ENCODE measurements at regions not wholly inside any gene's neighbourhood (a gene's known extent, or its start where the extent isn't known, plus 50 kb on each side); places are given as distances from the start of the nearest gene placed in this dataset.
"Not testable (repeated sequence)": the region's sequence is repeated elsewhere in the genome, so short reads cannot be mapped to it uniquely, and the experiment has no call there.

DNA sequence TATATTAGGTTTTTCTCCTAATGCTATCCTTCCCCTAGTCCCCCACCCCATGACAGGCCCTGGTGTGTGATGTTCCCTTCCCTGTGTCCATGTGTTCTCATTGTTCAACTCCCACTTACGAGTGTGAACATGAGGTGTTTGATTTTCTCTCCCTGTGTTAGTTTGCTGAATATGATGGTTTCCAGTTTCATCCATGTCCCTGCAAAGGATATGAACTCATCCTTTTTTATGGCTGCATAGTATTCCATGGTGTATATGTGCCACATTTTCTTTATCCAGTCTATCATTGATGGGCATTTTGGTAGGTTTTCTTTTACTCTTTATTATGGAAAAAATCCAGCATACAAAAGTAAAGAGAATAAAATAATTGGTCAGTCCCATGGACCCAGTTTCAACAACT lies 126.1 kb downstream of the PHETA1 start:
- TF ChIP-seq, protein P1, sequence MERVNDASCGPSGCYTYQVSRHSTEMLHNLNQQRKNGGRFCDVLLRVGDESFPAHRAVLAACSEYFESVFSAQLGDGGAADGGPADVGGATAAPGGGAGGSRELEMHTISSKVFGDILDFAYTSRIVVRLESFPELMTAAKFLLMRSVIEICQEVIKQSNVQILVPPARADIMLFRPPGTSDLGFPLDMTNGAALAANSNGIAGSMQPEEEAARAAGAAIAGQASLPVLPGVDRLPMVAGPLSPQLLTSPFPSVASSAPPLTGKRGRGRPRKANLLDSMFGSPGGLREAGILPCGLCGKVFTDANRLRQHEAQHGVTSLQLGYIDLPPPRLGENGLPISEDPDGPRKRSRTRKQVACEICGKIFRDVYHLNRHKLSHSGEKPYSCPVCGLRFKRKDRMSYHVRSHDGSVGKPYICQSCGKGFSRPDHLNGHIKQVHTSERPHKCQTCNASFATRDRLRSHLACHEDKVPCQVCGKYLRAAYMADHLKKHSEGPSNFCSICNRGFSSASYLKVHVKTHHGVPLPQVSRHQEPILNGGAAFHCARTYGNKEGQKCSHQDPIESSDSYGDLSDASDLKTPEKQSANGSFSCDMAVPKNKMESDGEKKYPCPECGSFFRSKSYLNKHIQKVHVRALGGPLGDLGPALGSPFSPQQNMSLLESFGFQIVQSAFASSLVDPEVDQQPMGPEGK (CRISPR knock-in tag; IDR thresholded peaks at IDR 0.05; ENCODE audit: borderline replicate concordance), result not testable (repeated sequence)
- not testable (repeated sequence) for TF ChIP-seq TOX (CRISPR knock-in tag; IDR thresholded peaks at IDR 0.05; ENCODE audit: borderline replicate concordance); ARNTL (CRISPR knock-in tag; IDR thresholded peaks at IDR 0.05; ENCODE audit: borderline replicate concordance, low read depth); ISL1 (CRISPR knock-in tag; IDR thresholded peaks at IDR 0.05); ZFP3 (CRISPR knock-in tag; IDR thresholded peaks at IDR 0.05); ZC3H10 (CRISPR knock-in tag; IDR thresholded peaks at IDR 0.05); BACH2 (CRISPR knock-in tag; IDR thresholded peaks at IDR 0.05; ENCODE audit: borderline replicate concordance)
